ENCODE measurements at regions not wholly inside any gene's neighbourhood (a gene's known extent, or its start where the extent isn't known, plus 50 kb on each side); places are given as distances from the start of the nearest gene placed in this dataset.
"Not testable (repeated sequence)": the region's sequence is repeated elsewhere in the genome, so short reads cannot be mapped to it uniquely, and the experiment has no call there.

GRCh38 chr3:177493091-177493490 lies 295.8 kb upstream of the TBL1XR1 start:
- DNase-seq = no peak

- DNase-seq = no peak
These were observed 296.9 kb upstream of the TBL1XR1 start for GRCh38 chr3:177494216-177494615.

- DNase-seq = no peak
These were observed 298.3 kb upstream of the TBL1XR1 start for GRCh38 chr3:177495566-177495965.

GRCh38 chr3:177498037-177498857 lies 301.0 kb upstream of the TBL1XR1 start:
- peak in 25 of 56 donors; percentile 7 to 64 (median 32) for DNase-seq

- DNase-seq = not testable (repeated sequence)
These were observed 301.8 kb upstream of the TBL1XR1 start for GRCh38 chr3:177499039-177499438.

GRCh38 chr3:177499779-177500423 lies 302.6 kb upstream of the TBL1XR1 start:
- no peak for DNase-seq

GRCh38 chr3:177510693-177511216 lies 313.5 kb upstream of the TBL1XR1 start:
- DNase-seq = no peak

GRCh38 chr3:177512945-177513814 lies 315.9 kb upstream of the TBL1XR1 start:
- DNase-seq = no peak

GRCh38 chr3:177513815-177514610 lies 316.7 kb upstream of the TBL1XR1 start:
- peak in 1 of 56 donors; percentile 48 for DNase-seq

- peak in 5 of 56 donors; percentile 13 to 24 (median 15) for DNase-seq
These were observed 317.6 kb upstream of the TBL1XR1 start for GRCh38 chr3:177514611-177515499.

- DNase-seq = no peak
These were observed 318.5 kb upstream of the TBL1XR1 start for GRCh38 chr3:177515786-177516157.

GRCh38 chr3:177516158-177517011 lies 319.1 kb upstream of the TBL1XR1 start:
- DNase-seq = peak in 12 of 56 donors; percentile 8 to 28 (median 18)

GRCh38 chr3:177517906-177518305 lies 320.6 kb upstream of the TBL1XR1 start:
- DNase-seq = no peak

GRCh38 chr3:177519588-177519987 lies 322.3 kb upstream of the TBL1XR1 start:
- no peak for DNase-seq

- DNase-seq = no peak
These were observed 324.0 kb upstream of the TBL1XR1 start for GRCh38 chr3:177521305-177521704.

GRCh38 chr3:177522051-177522450 lies 324.8 kb upstream of the TBL1XR1 start:
- no peak for DNase-seq

- DNase-seq = no peak
These were observed 325.9 kb upstream of the TBL1XR1 start for GRCh38 chr3:177523067-177523675.

- DNase-seq = no peak
These were observed 326.7 kb upstream of the TBL1XR1 start for GRCh38 chr3:177523872-177524438.
